K562 (cell line): ENCODE measurements at regions not wholly inside any gene's neighbourhood (a gene's known extent, or its start where the extent isn't known, plus 50 kb on each side); places are given as distances from the start of the nearest gene placed in this dataset.

ENCODE experiments used
- ATAC-seq: fragments of 200-7000 bp; cut with Tn5 transposase; 3 replicates; pipeline ENCODE4 v1.9.1; 2020; ENCODE audit warnings: moderate library complexity
- BruUV-seq: library from RNA; stranded (reverse); fragments of 400-500 nt; replicated peaks from 2 replicates; lab custom pipeline; 2021; lab: Mats Ljungman, UMichigan
- CTCF ChIA-PET: fragments of 300-600 bp; formaldehyde crosslinking; extraction: SDS; loops from one replicate; lab custom pipeline; 2021; ENCODE audit warnings: low intra/inter-chr PET ratio; lab: Yijun Ruan, JAX
- POLR2A ChIA-PET: fragments of 300-600, 350-650 bp; sonication (Branson Sonifier 250); formaldehyde crosslinking; extraction: SDS; loops from one replicate; lab custom pipeline; 2021; ENCODE audit warnings: antibody characterized with exemption, inconsistent platforms; lab: Yijun Ruan, JAX
- DNase-seq, 4 experiments: peaks; one replicate each; pipeline versions ENCODE4 v3.0.0 to v3.0.0-alpha.2; 2011 to 2018; ENCODE audit warnings: low spot score in 3 of 4, mixed read lengths in 3 of 4; ENCODE audit errors: extremely low read depth in 1 of 4
- FAIRE-seq: peaks from 2 replicates; lab custom pipeline; 2011; peaks lifted over from hg19 to GRCh38; lab: Jason Lieb, UNC
- H2AFZ ChIP-seq: 2 replicates; pipeline ENCODE4 v1.6.0; 2011; ENCODE audit warnings: low read depth, low read length, control low read depth, inconsistent platforms
- H3K27ac ChIP-seq: fragments of 200-600 bp; 3 replicates; pipeline ENCODE4 v1.8.0; 2011; ENCODE audit warnings: low read depth, mild to moderate bottlenecking, control low read depth, inconsistent platforms, low read length, moderate library complexity, mixed read lengths; ENCODE audit errors: extremely low read depth
- H3K27me3 ChIP-seq, 2 experiments: fragments of 300-600 bp in 1 of 2; 2 replicates in 1 of 2; 3 replicates in 1 of 2; pipeline versions ENCODE4 v1.6.0 to v1.8.0; 2011; ENCODE audit warnings: inconsistent platforms in 2 of 2, low read length in 2 of 2, mild to moderate bottlenecking in 1 of 2, mixed read lengths in 1 of 2, moderate library complexity in 1 of 2; ENCODE audit not compliant: control insufficient read depth in 2 of 2, insufficient read depth in 2 of 2
- H3K36me3 ChIP-seq: fragments of 300-600 bp; 3 replicates; pipeline ENCODE4 v1.8.0; 2011; ENCODE audit warnings: mild to moderate bottlenecking, low read length, inconsistent platforms; ENCODE audit not compliant: control insufficient read depth, insufficient read depth
- H3K4me1 ChIP-seq, 2 experiments: fragments of 200-600 bp in 1 of 2; replicated peaks in 1 of 2; 2 replicates in 1 of 2; 3 replicates in 1 of 2; pipeline versions ENCODE4 v1.5.1 to v1.8.0; 2011; ENCODE audit warnings: inconsistent platforms in 2 of 2, low read length in 2 of 2, mild to moderate bottlenecking in 1 of 2, mixed read lengths in 1 of 2, moderate library complexity in 1 of 2; ENCODE audit not compliant: control insufficient read depth in 2 of 2, insufficient read depth in 2 of 2
- H3K4me2 ChIP-seq: 2 replicates; pipeline ENCODE4 v1.6.1; 2011; ENCODE audit warnings: low read length, control low read depth, inconsistent platforms, mixed read lengths; ENCODE audit not compliant: insufficient read depth
- H3K4me3 ChIP-seq: fragments of 200-600 bp; sonication (generic), shearing (Covaris generic); 2 replicates; pipeline ENCODE4 v1.5.1; 2016; ENCODE audit warnings: control low read depth, inconsistent platforms
- H3K79me2 ChIP-seq: fragments of 200-600 bp; 3 replicates; pipeline ENCODE4 v1.8.0; 2011; ENCODE audit warnings: low read length, inconsistent platforms; ENCODE audit not compliant: control insufficient read depth, insufficient read depth
- H3K9ac ChIP-seq, 2 experiments: 2 replicates each; pipeline versions ENCODE4 v1.6.0 to v1.6.1; 2011; ENCODE audit warnings: low read depth in 2 of 2, low read length in 2 of 2, control low read depth in 1 of 2, inconsistent platforms in 1 of 2, mild to moderate bottlenecking in 1 of 2, mixed read lengths in 1 of 2; ENCODE audit not compliant: insufficient read depth in 1 of 2
- H3K9me1 ChIP-seq: one replicate; pipeline ENCODE4 v1.6.0; 2011; ENCODE audit warnings: inconsistent platforms, mild to moderate bottlenecking, low read length, moderate library complexity; ENCODE audit not compliant: control insufficient read depth, insufficient read depth
- H3K9me3 ChIP-seq: replicated peaks from 2 replicates; pipeline ENCODE4 v1.5.1; 2011; ENCODE audit warnings: low read depth, low read length, inconsistent platforms; ENCODE audit not compliant: control insufficient read depth, insufficient read depth
- H4K20me1 ChIP-seq: replicated peaks from 2 replicates; pipeline ENCODE4 v1.6.1; 2011; ENCODE audit warnings: low read length, inconsistent platforms, mixed read lengths; ENCODE audit not compliant: control insufficient read depth, insufficient read depth
- ELK3 ChIP-seq: fragments of 450-650 bp; formaldehyde crosslinking; IDR thresholded peaks from 2 replicates; pipeline ENCODE4 v1.4.0; 2020; ENCODE audit warnings: mild to moderate bottlenecking
- IRF9 ChIP-seq: fragments of 450-650 bp; IDR thresholded peaks from 2 replicates; pipeline ENCODE4 v1.6.1; 2016; ENCODE audit warnings: missing biosample characterization, missing genetic modification characterization
- JUN ChIP-seq, 2 experiments: sonication (generic) in 1 of 2; formaldehyde crosslinking in 1 of 2; IDR thresholded peaks; 2 replicates each; pipeline versions ENCODE4 v1.6.1 to v1.8.0; 2012 to 2022; ENCODE audit warnings: borderline replicate concordance in 2 of 2, mild to moderate bottlenecking in 2 of 2, improper control_type of control experiment in 1 of 2, low read depth in 1 of 2, low read length in 1 of 2, missing genetic modification reagents in 1 of 2
- KLF6 ChIP-seq: fragments of 250-450 bp; sonication (Bioruptor Pico); IDR thresholded peaks from 2 replicates; pipeline ENCODE4 v1.4.0; 2020; ENCODE audit warnings: mild to moderate bottlenecking, moderate library complexity, borderline replicate concordance
- MCM3 ChIP-seq: fragments of 450-650 bp; IDR thresholded peaks from 2 replicates; pipeline ENCODE4 v1.6.1; 2016
- NFIC ChIP-seq: fragments of 450-650 bp; IDR thresholded peaks from 2 replicates; pipeline ENCODE4 v1.6.1; 2017; ENCODE audit warnings: mild to moderate bottlenecking, inconsistent platforms
- PHB2 ChIP-seq: fragments of 450-650 bp; IDR thresholded peaks from 2 replicates; pipeline ENCODE4 v1.6.1; 2017; ENCODE audit warnings: low read depth
- POLR3A ChIP-seq: IDR thresholded peaks from 2 replicates; pipeline ENCODE4 v1.6.1; 2011; ENCODE audit warnings: borderline replicate concordance, mild to moderate bottlenecking, moderate library complexity; ENCODE audit not compliant: insufficient read length, insufficient read depth; ENCODE audit errors: extremely low read depth
- POLR3G ChIP-seq: IDR thresholded peaks from 2 replicates; pipeline ENCODE4 v1.6.1; 2011; ENCODE audit not compliant: insufficient read length, insufficient replicate concordance; ENCODE audit errors: extremely low read depth
- RNF219 ChIP-seq: fragments of 250-450 bp; sonication (Bioruptor Pico); IDR thresholded peaks from 2 replicates; pipeline ENCODE4 v1.5.0; 2022; ENCODE audit warnings: mild to moderate bottlenecking
- SRSF1 ChIP-seq: fragments of 200-400 bp; formaldehyde crosslinking; IDR thresholded peaks from 2 replicates; pipeline ENCODE4 v1.6.1; 2017; ENCODE audit warnings: mild to moderate bottlenecking, low read depth, low read length, moderate library complexity
- ZNF165 ChIP-seq: fragments of 250-450 bp; sonication (Bioruptor Pico); IDR thresholded peaks from 2 replicates; pipeline ENCODE4 v1.4.0; 2020; ENCODE audit warnings: borderline replicate concordance
- ZNF436 ChIP-seq: fragments of 250-450, 450-650 bp; sonication (Bioruptor Pico); formaldehyde crosslinking; IDR thresholded peaks from 2 replicates; pipeline ENCODE4 v1.7.0; 2020; ENCODE audit warnings: mild to moderate bottlenecking
- WGBS: fragments of 100-300 bp; shearing (Covaris generic); methylation state at CpG from one replicate; pipeline ENCODE4 v1.1.6; 2016; ENCODE audit warnings: low coverage, mixed read lengths; ENCODE audit not compliant: insufficient coverage; ENCODE audit errors: missing lambda C conversion rate; 5-methylcytosine and 5-hydroxymethylcytosine counted together
- in situ Hi-C: fragments of 300-500 bp; cut with MboI; formaldehyde crosslinking; loops from 4 replicates; pipeline ENCODE4 v1.15.0; 2018; ENCODE audit warnings: inconsistent platforms, mixed read lengths
- intact Hi-C: fragments of 100-400 bp; cut with micrococcal nuclease; formaldehyde crosslinking; loops from 2 replicates; pipeline ENCODE4 v1.14.2; 2022

GRCh38 chr7:116188-116981 is 76.0 kb upstream of the FAM20C start:
- 3% methylated on average over 18 of the region's 19 CpGs for WGBS
- Histone ChIP-seq H3K27ac (no peak overlapping the region), H3K9me1 (no peaks in the 10 kb centered on the region), H3K4me2 (no peak overlapping the region), H3K79me2 (no peaks in the 10 kb centered on the region), H3K9ac (no peak overlapping the region), H4K20me1 (peaks cover 7% of the 10 kb centered on the region; the same call in 1 of the 2 replicates), H3K4me1 (peaks cover under 1 to 21% of the 10 kb centered on the region in 2 experiments; a peak in 3 of 5 replicates), H3K36me3 (no peaks in the 10 kb centered on the region), H3K27me3 (peaks cover 58 to 69% of the 10 kb centered on the region in 2 experiments), H3K9me3 (peaks cover 3% of the 10 kb centered on the region; the same call in 1 of the 2 replicates), H3K4me3 (no peak overlapping the region), H2AFZ (no peak overlapping the region)
- FAIRE-seq = no peak
- ATAC-seq = no peak
- TF ChIP-seq POLR3G (no peak), SRSF1 (no peak), JUN (IDR thresholded peaks at IDR 0.05; ENCODE audit: borderline replicate concordance, low read depth, low read length) (no peak), JUN (CRISPR knock-in tag; IDR thresholded peaks at IDR 0.05; ENCODE audit: borderline replicate concordance) (no peak), RNF219 (CRISPR knock-in tag) (no peak), PHB2 (no peak), NFIC (no peak), ZNF436 (CRISPR knock-in tag) (no peak), POLR3A (no peak), ZNF165 (CRISPR knock-in tag) (no peak), IRF9 (tag) (no peak), MCM3 (no peak), ELK3 (CRISPR knock-in tag) (no peak), KLF6 (CRISPR knock-in tag) (no peak)
- no peak for DNase-seq
- BruUV-seq = no TSS peak
- intact Hi-C loops (no loop called here), in situ Hi-C loops (loop anchor here (5.0 kb wide), 1 partner anchor 66 kb away; no protein-coding TSS in a partner anchor)
- ChIA-PET POLR2A (no interaction called here), CTCF (no interaction called here)
